Keratinocyte (primary cell): ENCODE measurements at regions not wholly inside any gene's neighbourhood (a gene's known extent, or its start where the extent isn't known, plus 50 kb on each side); places are given as distances from the start of the nearest gene placed in this dataset.

ENCODE experiments used
- DNase-seq: peaks from one replicate; pipeline ENCODE4 v3.0.0-alpha.2; 2011; ENCODE audit warnings: low read depth, missing footprints, low spot score
- FAIRE-seq: peaks from 2 replicates; lab custom pipeline; 2011; peaks lifted over from hg19 to GRCh38; lab: Jason Lieb, UNC
- H2AFZ ChIP-seq: 2 replicates; pipeline ENCODE4 v1.6.0; 2012; ENCODE audit warnings: low read length, control low read depth, inconsistent platforms; ENCODE audit not compliant: control insufficient read depth
- H3K27ac ChIP-seq: 2 replicates; pipeline ENCODE4 v1.5.1; 2011; ENCODE audit warnings: low read length; ENCODE audit not compliant: control insufficient read depth, insufficient read depth
- H3K27me3 ChIP-seq: 3 replicates; pipeline ENCODE4 v1.6.0; 2011; ENCODE audit warnings: low read length; ENCODE audit not compliant: control insufficient read depth, insufficient read depth; ENCODE audit errors: extremely low read depth
- H3K36me3 ChIP-seq, 2 experiments: 2 replicates in 1 of 2; 3 replicates in 1 of 2; pipeline ENCODE4 v1.5.1; 2011; ENCODE audit warnings: low read length in 2 of 2, mild to moderate bottlenecking in 1 of 2; ENCODE audit not compliant: control insufficient read depth in 2 of 2, insufficient read depth in 2 of 2; ENCODE audit errors: extremely low read depth in 1 of 2
- H3K4me1 ChIP-seq: 3 replicates; pipeline ENCODE4 v1.5.1; 2011; ENCODE audit warnings: low read length; ENCODE audit not compliant: control insufficient read depth, insufficient read depth; ENCODE audit errors: extremely low read depth
- H3K4me2 ChIP-seq: 3 replicates; pipeline ENCODE4 v1.6.0; 2011; ENCODE audit warnings: low read depth, low read length; ENCODE audit not compliant: control insufficient read depth, insufficient read depth; ENCODE audit errors: extremely low read depth
- H3K4me3 ChIP-seq, 3 experiments: fragments of 200-600 bp in 1 of 3; sonication (generic) in 1 of 3; 2 replicates in 2 of 3; 3 replicates in 1 of 3; pipeline ENCODE4 v1.5.1; 2011 to 2016; ENCODE audit warnings: low read length in 3 of 3, mild to moderate bottlenecking in 3 of 3, control low read depth in 2 of 3, inconsistent platforms in 1 of 3, low read depth in 1 of 3, mixed read lengths in 1 of 3, mixed run types in 1 of 3, moderate library complexity in 1 of 3; ENCODE audit not compliant: control insufficient read depth in 2 of 3, insufficient read depth in 2 of 3; ENCODE audit errors: extremely low read depth in 1 of 3
- H3K79me2 ChIP-seq: 2 replicates; pipeline ENCODE4 v1.6.0; 2012; ENCODE audit warnings: low read length; ENCODE audit not compliant: control insufficient read depth, insufficient read depth
- H3K9ac ChIP-seq: 3 replicates; pipeline ENCODE4 v1.6.0; 2011; ENCODE audit warnings: low read length; ENCODE audit not compliant: control insufficient read depth, insufficient read depth; ENCODE audit errors: extremely low read depth
- H3K9me1 ChIP-seq: 3 replicates; pipeline ENCODE4 v1.6.0; 2011; ENCODE audit warnings: low read length; ENCODE audit not compliant: control insufficient read depth, insufficient read depth; ENCODE audit errors: extremely low read depth
- H3K9me3 ChIP-seq: 2 replicates; pipeline ENCODE4 v1.5.1; 2012; ENCODE audit warnings: low read depth, low read length; ENCODE audit not compliant: control insufficient read depth
- H4K20me1 ChIP-seq: 3 replicates; pipeline ENCODE4 v1.6.0; 2011; ENCODE audit warnings: low read length; ENCODE audit not compliant: control insufficient read depth, insufficient read depth; ENCODE audit errors: extremely low read depth
- CTCF ChIP-seq, 3 experiments: IDR thresholded peaks in 1 of 3; conservative IDR thresholded peaks in 1 of 3; optimal IDR thresholded peaks in 1 of 3; 2 replicates in 2 of 3; 3 replicates in 1 of 3; pipeline versions ENCODE3 to v1.5.1; 2011; ENCODE audit warnings: low read length in 3 of 3, mild to moderate bottlenecking in 3 of 3, moderate library complexity in 2 of 3, control low read depth in 1 of 3, inconsistent platforms in 1 of 3; ENCODE audit not compliant: insufficient read depth in 2 of 3; ENCODE audit errors: extremely low read depth in 1 of 3
- EZH2 ChIP-seq: IDR thresholded peaks from one replicate; pipeline ENCODE4 v1.6.1; 2012; ENCODE audit warnings: inconsistent platforms, mild to moderate bottlenecking, low read length, moderate library complexity
- dilution Hi-C: fragments of 300-500 bp; cut with MboI; formaldehyde crosslinking; loops from one replicate; pipeline ENCODE4 v1.7.0; 2020; ENCODE audit warnings: low sequenced_read_pairs; ENCODE audit not compliant: extremely low pct_ligation_motif_present

GRCh38 chr1:195569934-195570333 is 1038.3 kb downstream of the KCNT2 start:
- H4K20me1 ChIP-seq = no peaks in the 10 kb centered on the region
- H3K79me2 ChIP-seq = no peaks in the 10 kb centered on the region
- no peak overlapping the region for H3K4me3 ChIP-seq
- H3K27ac ChIP-seq = no peak overlapping the region
- no peaks in the 10 kb centered on the region for H3K4me1 ChIP-seq
- no peak for DNase-seq
- H3K9ac ChIP-seq = no peak overlapping the region
- no peak for FAIRE-seq
- no peaks in the 10 kb centered on the region for H3K9me1 ChIP-seq
- no peaks in the 10 kb centered on the region for H3K36me3 ChIP-seq
- H3K4me2 ChIP-seq = no peak overlapping the region
- no peaks in the 10 kb centered on the region for H3K9me3 ChIP-seq
- no peak for TF ChIP-seq EZH2
- no peak for TF ChIP-seq CTCF (optimal IDR thresholded peaks at IDR 0.05 in 1 of 3, IDR thresholded peaks at IDR 0.05 in 1 of 3, conservative IDR thresholded peaks at IDR 0.05 in 1 of 3; ENCODE audit: extremely low read depth in 1 of 3, insufficient read depth in 2 of 3, low read length in 3 of 3)
- dilution Hi-C loops = no loop called here
- no peak overlapping the region for H2AFZ ChIP-seq
- no peaks in the 10 kb centered on the region for H3K27me3 ChIP-seq

- no peaks in the 10 kb centered on the region for H3K9me3 ChIP-seq
- FAIRE-seq (no peak), DNase-seq (no peak)
- TF ChIP-seq EZH2 (no peak), CTCF (optimal IDR thresholded peaks at IDR 0.05 in 1 of 3, IDR thresholded peaks at IDR 0.05 in 1 of 3, conservative IDR thresholded peaks at IDR 0.05 in 1 of 3; ENCODE audit: extremely low read depth in 1 of 3, insufficient read depth in 2 of 3, low read length in 3 of 3) (no peak)
- no peaks in the 10 kb centered on the region for H3K4me1 ChIP-seq
- no peaks in the 10 kb centered on the region for H3K79me2 ChIP-seq
- H3K27ac ChIP-seq = no peak overlapping the region
- H2AFZ ChIP-seq = no peak overlapping the region
- no peak overlapping the region for H3K4me2 ChIP-seq
- no peak overlapping the region for H3K4me3 ChIP-seq
- no peak overlapping the region for H3K9ac ChIP-seq
- H4K20me1 ChIP-seq = no peaks in the 10 kb centered on the region
- dilution Hi-C loops = no loop called here
- no peaks in the 10 kb centered on the region for H3K27me3 ChIP-seq
- no peaks in the 10 kb centered on the region for H3K36me3 ChIP-seq
- H3K9me1 ChIP-seq = no peaks in the 10 kb centered on the region
These were observed 1039.9 kb downstream of the KCNT2 start for GRCh38 chr1:195568389-195568788.
